ENCODE measurements at regions not wholly inside any gene's neighbourhood (a gene's known extent, or its start where the extent isn't known, plus 50 kb on each side); places are given as distances from the start of the nearest gene placed in this dataset.

DNA sequence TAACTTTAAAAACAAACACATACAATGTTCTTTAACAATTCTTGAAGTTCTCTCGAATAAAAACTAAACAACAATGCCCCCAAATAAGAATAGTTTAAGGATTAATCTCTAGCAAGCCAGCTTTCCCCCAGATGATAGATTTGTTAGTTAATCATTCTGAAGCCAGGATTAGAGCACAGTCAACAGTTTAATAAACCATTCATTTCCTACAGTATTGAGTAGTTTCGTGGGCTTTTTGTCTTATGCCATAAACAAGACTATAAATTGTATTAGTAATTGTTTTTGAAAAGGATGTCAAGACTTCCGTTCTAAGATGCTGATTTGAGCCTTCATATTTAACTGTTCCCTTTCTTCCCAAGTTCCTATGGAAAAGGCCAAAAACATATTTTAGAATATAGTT, 136.6 kb downstream of the PIK3R1 start:
- TF ChIP-seq GATA1 (IDR thresholded peaks at IDR 0.05; ENCODE audit: low read depth, low read length) (no peak), POLR2A (IDR thresholded peaks at IDR 0.05; ENCODE audit: low read length) (no peak)
- DNase-seq: no peak

DNA sequence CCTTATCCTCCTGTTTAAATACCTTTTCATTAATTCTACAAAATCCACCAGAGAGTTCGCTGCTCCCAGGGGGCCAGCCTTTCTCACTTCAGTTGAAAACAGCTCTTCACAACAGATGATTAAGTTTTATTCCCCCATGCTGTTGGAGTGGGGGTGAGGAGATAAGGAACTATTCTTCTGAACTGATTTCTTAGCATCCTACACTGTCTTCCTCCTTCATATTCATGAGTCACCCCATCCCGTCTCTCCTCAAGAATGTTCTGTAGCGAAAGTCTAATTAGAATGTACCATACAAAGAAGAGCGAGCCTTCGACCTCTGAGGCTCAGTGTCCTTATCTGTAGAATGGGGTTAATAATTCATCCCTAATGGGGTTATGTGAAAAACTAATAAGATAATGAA, 138.0 kb downstream of the PIK3R1 start:
- DNase-seq: no peak
- TF ChIP-seq GATA1 (IDR thresholded peaks at IDR 0.05; ENCODE audit: low read depth, low read length): no peak

DNA sequence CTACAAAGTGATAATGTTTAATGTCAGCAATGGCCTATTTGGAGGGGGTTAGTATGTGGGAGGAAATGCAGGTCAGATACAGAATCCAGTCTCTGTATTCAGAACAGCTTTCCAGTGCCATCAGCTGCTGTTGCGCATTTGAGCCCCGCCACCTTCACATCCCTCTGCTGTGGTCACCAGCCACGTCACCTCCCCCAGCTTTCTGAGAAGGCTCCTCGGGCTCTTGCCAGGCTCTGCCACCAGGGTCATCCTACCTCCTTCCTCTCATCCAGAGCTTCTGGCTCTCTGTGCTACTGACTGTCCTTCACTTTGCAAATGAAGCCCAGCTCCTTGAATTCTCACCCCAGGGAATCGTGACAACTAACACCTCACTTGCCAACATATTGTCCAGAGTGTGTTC, 138.8 kb downstream of the PIK3R1 start:
- TF ChIP-seq GATA1 (IDR thresholded peaks at IDR 0.05; ENCODE audit: low read depth, low read length) (no peak), POLR2A (IDR thresholded peaks at IDR 0.05; ENCODE audit: low read length) (no peak)
- DNase-seq: peak; percentile 24

DNA sequence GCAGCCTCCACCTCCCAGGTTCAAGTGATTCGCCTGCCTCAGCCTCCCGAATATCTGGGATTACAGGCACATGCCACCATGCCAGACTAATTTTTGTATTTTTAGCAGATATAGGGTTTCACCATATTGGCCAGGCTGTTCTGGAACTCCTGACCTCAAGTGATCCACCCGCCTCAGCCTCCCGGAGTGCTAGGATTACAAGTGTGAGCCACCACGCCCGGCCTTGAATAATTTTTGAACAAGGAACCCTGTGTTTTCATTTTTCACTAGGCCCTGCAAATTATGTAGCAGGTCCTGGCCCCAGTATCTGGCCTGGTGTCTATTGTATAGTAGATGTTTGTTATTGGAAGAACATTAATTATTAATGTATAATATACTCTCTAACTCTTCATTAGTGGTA, 140.7 kb downstream of the PIK3R1 start:
- no peak for TF ChIP-seq POLR2A (IDR thresholded peaks at IDR 0.05; ENCODE audit: low read length)
- no peak for TF ChIP-seq GATA1 (IDR thresholded peaks at IDR 0.05; ENCODE audit: low read depth, low read length)
- DNase-seq: no peak

DNA sequence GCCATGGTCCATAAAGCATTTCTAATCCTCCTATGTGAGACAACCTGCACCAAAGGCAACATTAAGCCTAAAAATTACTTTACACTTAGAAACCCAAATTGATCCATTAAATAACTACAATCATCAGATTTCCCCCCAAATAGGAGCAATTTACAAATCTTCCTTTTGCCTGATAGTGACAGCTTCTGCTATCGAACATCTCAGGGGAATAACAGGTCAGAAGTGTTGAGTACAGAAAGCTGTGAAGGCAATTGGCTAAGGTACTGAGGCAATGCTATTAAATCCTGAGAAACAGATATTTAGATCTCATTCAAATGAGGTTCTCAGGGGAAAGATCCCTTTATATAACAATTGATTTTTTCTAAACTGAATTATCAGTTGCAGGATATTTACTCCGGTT, 141.1 kb downstream of the PIK3R1 start:
- TF ChIP-seq GATA1 (IDR thresholded peaks at IDR 0.05; ENCODE audit: low read depth, low read length) (no peak), POLR2A (IDR thresholded peaks at IDR 0.05; ENCODE audit: low read length) (no peak)
- DNase-seq: no peak

DNA sequence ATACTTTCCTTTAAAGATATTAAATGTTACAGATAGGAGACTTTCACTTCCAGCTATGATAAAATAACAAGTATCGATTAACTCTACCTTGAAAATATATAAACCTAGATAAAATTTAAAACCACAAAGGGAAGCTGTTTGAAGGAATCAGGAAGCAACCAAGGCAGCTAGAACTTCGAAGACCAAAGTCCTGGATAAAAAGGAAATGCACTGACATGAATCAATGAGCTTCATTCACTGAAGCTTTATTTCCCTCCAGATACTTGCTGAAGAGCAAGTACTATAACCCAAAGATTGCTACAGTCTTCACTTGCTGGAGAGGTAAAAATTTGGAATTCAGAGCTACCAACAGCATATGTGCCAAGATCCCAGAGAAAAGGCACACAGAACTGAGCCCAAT, 144.1 kb downstream of the PIK3R1 start:
- TF ChIP-seq POLR2A (IDR thresholded peaks at IDR 0.05; ENCODE audit: low read length): no peak
- TF ChIP-seq GATA1 (IDR thresholded peaks at IDR 0.05; ENCODE audit: low read depth, low read length): no peak
- no peak for DNase-seq

DNA sequence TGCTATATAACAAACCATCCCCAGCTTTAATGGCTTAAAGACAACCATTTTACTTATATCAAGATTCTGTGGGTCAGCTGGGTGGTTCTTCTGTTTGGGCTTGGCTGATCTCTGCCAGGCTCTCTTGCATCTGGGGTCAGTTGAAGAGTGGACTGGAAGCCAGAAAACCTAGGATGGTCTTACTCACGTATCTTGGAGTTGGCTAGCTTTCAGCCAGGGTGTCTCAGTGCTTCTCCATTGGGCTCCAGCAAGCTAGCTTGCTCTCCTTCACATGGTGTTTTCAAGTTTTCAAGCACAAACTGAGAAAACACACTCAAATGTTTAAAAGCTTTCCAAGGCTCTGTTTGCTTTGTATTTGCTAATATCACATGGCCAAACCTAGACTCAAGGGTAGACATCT, 146.8 kb downstream of the PIK3R1 start:
- no peak for TF ChIP-seq GATA1 (IDR thresholded peaks at IDR 0.05; ENCODE audit: low read depth, low read length)
- TF ChIP-seq POLR2A (IDR thresholded peaks at IDR 0.05; ENCODE audit: low read length): no peak
- DNase-seq: no peak

DNA sequence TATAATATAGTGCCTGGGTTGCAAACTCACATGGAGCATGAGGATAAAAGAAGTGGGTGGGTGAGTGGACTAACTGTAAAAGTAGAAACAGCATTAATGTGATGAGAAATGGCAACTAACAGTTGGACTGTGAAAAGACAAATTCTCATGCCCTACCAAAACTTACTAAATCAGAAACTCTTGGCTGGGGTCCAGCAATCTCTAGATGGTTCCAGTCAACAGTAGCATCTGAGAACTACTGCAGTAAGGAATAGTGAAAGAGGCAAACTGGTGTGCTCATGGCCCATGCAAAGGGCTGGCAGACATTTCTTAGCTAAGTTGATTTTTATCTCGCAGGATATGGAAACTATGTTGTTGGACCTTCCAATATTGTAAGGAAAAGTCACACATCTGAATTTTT, 150.3 kb downstream of the PIK3R1 start:
- DNase-seq: peak; percentile 31 to 62
- TF ChIP-seq POLR2A (IDR thresholded peaks at IDR 0.05; ENCODE audit: low read length) (no peak), GATA1 (IDR thresholded peaks at IDR 0.05; ENCODE audit: low read depth, low read length) (no peak)

DNA sequence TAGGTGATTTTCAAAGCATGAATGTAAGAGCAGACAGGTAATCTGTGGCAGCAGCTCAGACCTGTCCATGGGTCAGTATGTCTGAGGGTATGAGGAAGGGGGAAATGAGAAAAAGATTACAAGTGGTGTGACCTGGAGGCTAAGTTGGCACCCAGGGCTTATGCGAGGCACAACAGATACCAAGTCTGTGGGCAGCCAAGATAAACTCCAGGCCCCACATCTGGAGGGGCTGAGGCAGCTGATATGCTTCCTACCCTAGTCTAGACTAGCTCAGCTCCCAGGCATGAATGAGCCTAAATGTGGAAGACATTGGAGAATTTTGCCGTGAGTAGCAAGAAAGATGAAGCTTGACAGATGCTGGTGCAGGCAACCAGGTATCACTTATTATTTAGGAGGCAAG, 151.7 kb downstream of the PIK3R1 start:
- DNase-seq: peak; percentile 92 to 96
- TF ChIP-seq GATA1 (IDR thresholded peaks at IDR 0.05; ENCODE audit: low read depth, low read length): peak; percentile 80
- TF ChIP-seq POLR2A (IDR thresholded peaks at IDR 0.05; ENCODE audit: low read length): no peak

DNA sequence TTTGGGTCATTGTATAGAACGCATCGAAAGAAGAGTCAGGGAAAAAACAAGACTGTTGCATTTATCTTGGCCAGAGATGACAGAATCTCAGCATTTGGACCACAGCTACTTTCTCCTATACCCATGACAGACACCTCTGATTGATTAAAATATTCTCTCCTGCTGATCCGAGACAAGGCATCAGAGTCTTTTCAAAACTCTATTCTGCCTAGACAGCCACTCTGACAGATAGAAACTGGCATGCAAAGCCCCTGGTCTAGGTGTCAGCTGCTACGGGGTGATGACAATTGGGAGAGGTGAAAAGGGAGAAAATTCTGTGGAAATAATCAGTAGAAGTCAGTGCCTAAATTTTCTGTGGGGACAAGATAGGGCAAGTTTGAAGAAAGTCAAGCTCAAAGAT, 152.2 kb downstream of the PIK3R1 start:
- DNase-seq: peak in 1 of 2 experiments; percentile 76
- TF ChIP-seq GATA1 (IDR thresholded peaks at IDR 0.05; ENCODE audit: low read depth, low read length): no peak
- no peak for TF ChIP-seq POLR2A (IDR thresholded peaks at IDR 0.05; ENCODE audit: low read length)

DNA sequence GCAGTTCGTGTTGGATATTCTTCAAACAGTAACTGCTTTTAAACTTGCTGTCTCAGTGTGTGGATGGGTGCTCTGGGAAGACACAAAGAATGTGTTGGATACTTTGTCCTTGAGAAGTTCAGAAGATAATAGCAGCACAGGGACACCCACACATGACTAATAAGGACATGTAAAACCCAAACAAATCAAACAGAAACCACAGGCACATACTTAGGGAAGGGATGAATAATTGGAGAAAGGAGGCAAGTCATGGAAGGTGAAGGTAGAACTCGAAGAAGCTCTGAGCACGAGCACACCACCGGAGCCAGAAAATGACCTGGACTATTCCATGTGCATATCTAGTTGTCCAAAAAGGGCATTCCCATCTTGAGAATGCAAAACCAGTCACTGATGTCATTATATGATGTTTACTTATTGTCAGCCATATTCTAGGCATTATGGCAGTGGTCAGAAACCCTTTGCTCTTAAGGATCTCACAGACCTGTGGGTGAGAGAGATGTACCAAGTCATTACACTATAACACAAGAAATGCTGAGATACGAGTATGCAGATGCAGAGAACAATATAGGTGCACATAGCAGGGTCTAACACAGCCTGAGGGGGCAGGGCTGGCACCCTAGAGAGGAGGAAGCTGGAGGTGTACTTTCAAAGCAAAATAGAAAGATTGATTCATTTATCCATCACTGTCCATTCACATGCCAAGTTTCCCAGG, 152.9 kb downstream of the PIK3R1 start:
- TF ChIP-seq GATA1 (IDR thresholded peaks at IDR 0.05; ENCODE audit: low read depth, low read length): no peak
- TF ChIP-seq POLR2A (IDR thresholded peaks at IDR 0.05; ENCODE audit: low read length): no peak
- DNase-seq: peak in 1 of 2 experiments; percentile 54

DNA sequence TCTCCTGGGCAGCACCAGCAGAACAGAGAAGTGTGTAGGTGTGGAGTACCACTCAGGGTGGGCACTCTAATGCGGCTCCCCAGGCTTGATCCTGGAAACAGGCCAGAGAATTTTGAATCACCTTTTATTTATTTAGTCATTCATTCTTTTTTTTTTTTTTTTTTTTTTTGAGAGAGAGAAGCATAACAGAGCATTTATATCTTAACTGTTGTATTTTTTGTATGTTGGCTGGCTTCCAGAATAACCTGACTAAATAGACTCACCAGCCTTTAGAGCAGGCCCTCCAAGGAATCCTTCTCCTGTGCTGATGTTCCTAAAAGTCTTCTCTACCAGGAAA, 153.4 kb downstream of the PIK3R1 start:
- peak; percentile 36 to 58 for DNase-seq
- TF ChIP-seq POLR2A (IDR thresholded peaks at IDR 0.05; ENCODE audit: low read length) (no peak), GATA1 (IDR thresholded peaks at IDR 0.05; ENCODE audit: low read depth, low read length) (no peak)

DNA sequence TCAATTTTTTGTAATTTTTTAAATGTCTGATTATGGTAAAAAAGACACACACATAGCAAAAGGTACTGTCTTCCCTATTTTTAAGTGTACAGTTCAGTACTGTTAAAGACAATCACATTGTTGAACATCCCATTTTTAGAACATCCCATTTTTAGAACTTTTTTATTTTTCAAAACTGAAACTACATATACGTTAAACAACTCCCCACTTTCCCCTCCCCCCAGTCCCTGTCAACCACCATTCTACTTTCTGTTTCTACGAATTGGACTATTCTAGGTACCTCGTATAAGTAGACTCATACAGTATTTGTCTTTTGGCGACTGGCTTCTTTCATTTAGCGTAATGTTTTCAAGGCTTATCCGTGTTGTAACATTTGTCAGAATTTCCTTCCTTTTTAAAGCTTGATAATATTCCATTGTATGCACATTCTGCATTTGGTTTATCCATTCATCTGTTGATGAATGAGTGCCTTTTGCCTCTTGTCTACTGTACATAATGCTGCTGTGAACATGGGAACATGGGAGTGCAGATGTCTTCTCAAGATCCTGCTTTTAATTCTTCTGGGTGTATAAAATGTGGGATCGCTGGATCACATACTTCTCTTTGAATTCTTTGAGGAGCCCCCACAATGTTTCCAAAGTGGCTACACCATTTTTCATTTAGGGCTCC, 154.0 kb downstream of the PIK3R1 start:
- DNase-seq: peak; percentile 41 to 63
- no peak for TF ChIP-seq POLR2A (IDR thresholded peaks at IDR 0.05; ENCODE audit: low read length)
- no peak for TF ChIP-seq GATA1 (IDR thresholded peaks at IDR 0.05; ENCODE audit: low read depth, low read length)

DNA sequence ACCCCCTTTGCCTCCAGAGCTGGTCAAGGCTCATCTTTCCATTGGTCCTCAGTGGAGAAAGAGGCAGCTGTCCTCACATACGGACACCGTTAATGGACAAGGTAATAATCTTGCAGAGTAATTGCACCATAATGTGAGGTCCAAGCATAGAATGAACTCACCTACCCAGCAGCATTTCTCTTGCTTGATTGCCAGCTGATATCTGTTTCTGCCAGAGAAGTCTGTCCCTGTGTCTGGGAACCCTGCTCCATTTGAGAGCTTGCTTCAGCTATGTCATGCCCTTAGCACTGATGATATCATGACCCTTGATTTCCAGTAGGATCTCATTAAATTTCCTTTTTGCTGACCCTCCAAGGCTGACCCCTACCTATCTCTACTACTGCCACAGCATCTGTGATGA, 154.6 kb downstream of the PIK3R1 start:
- TF ChIP-seq GATA1 (IDR thresholded peaks at IDR 0.05; ENCODE audit: low read depth, low read length) (no peak), POLR2A (IDR thresholded peaks at IDR 0.05; ENCODE audit: low read length) (no peak)
- peak; percentile 62 to 69 for DNase-seq

DNA sequence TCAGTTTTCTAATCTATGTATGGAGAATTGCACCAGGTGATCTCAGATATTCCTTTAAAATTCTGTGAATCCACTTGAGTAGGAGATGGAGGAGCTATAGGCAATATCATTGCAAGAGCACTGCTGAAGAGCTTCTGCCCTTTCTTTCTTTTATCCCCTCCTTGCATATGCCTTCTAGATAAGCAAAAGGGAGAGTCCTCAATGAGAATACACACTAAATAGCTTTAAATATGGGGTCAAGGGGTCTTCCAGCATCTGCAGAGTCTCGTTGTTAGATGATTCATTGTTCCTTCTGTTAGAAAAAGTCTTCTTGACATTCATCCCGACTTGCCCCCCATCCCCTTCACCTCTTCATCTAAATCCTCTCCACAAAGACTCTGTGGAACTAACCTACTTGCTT, 156.1 kb downstream of the PIK3R1 start:
- TF ChIP-seq POLR2A (IDR thresholded peaks at IDR 0.05; ENCODE audit: low read length): no peak
- no peak for TF ChIP-seq GATA1 (IDR thresholded peaks at IDR 0.05; ENCODE audit: low read depth, low read length)
- peak; percentile 45 to 46 for DNase-seq
